Endodermal cell (in vitro differentiated cells): ENCODE measurements at regions not wholly inside any gene's neighbourhood (a gene's known extent, or its start where the extent isn't known, plus 50 kb on each side); places are given as distances from the start of the nearest gene placed in this dataset.

ENCODE experiments used
- DNase-seq: peaks from one replicate; pipeline ENCODE4 v3.0.0-alpha.2; 2017
- H3K27ac ChIP-seq: 2 replicates; pipeline ENCODE4 v1.5.1; 2013; ENCODE audit warnings: mild to moderate bottlenecking, low read depth, low read length, moderate library complexity
- H3K27me3 ChIP-seq: 2 replicates; pipeline ENCODE4 v1.6.1; 2013; ENCODE audit warnings: mild to moderate bottlenecking, low read length, moderate library complexity; ENCODE audit not compliant: insufficient read depth, control insufficient read depth, poor library complexity, severe bottlenecking
- H3K36me3 ChIP-seq: 2 replicates; pipeline ENCODE4 v1.7.0; 2013; ENCODE audit warnings: mild to moderate bottlenecking, low read length, moderate library complexity; ENCODE audit not compliant: control insufficient read depth, insufficient read depth
- H3K4me1 ChIP-seq: one replicate; pipeline ENCODE4 v1.7.0; 2013; ENCODE audit warnings: low read length; ENCODE audit not compliant: control insufficient read depth, insufficient read depth
- H3K4me3 ChIP-seq: 2 replicates; pipeline ENCODE4 v1.5.1; 2013; ENCODE audit warnings: mild to moderate bottlenecking, low read length, moderate library complexity
- H3K9ac ChIP-seq: 2 replicates; pipeline ENCODE4 v1.6.1; 2013; ENCODE audit warnings: mild to moderate bottlenecking, low read length, moderate library complexity; ENCODE audit not compliant: poor library complexity, severe bottlenecking; ENCODE audit errors: extremely low read depth
- H3K9me3 ChIP-seq: 2 replicates; pipeline ENCODE4 v1.6.1; 2013; ENCODE audit warnings: mild to moderate bottlenecking, low read length, moderate library complexity; ENCODE audit not compliant: control insufficient read depth
- H3K27ac Mint-ChIP-seq: 2 replicates; pipeline ENCODE4 v1.8.0; 2020; ENCODE audit warnings: mixed read lengths
- H3K27me3 Mint-ChIP-seq: 2 replicates; pipeline ENCODE4 v1.8.0; 2021; ENCODE audit warnings: mild to moderate bottlenecking, mixed read lengths; ENCODE audit not compliant: insufficient read depth
- H3K36me3 Mint-ChIP-seq: 2 replicates; pipeline ENCODE4 v1.8.0; 2020; ENCODE audit warnings: low read depth, mixed read lengths
- H3K4me1 Mint-ChIP-seq: 2 replicates; pipeline ENCODE4 v1.8.0; 2020; ENCODE audit warnings: mixed read lengths
- H3K4me3 Mint-ChIP-seq: 2 replicates; pipeline ENCODE4 v1.8.0; 2020; ENCODE audit warnings: mild to moderate bottlenecking, moderate library complexity, mixed read lengths
- H3K9me3 Mint-ChIP-seq: 2 replicates; pipeline ENCODE4 v1.8.0; 2020; ENCODE audit warnings: mild to moderate bottlenecking, mixed read lengths
- WGBS, 2 experiments: methylation state at CpG; one replicate each; pipeline versions ENCODE4 v1.1.5 to v1.1.7; 2013; ENCODE audit warnings: missing lambda C conversion rate in 2 of 2, mixed read lengths in 1 of 2; ENCODE audit not compliant: insufficient coverage in 1 of 2, insufficient read length in 1 of 2; 5-methylcytosine and 5-hydroxymethylcytosine counted together
- TF ChIP-seq, protein P1 (sequence below): fragments of 200-600 bp; sonication (generic); conservative IDR thresholded peaks from 2 replicates; pipeline ENCODE4 v1.5.0; 2021; ENCODE audit warnings: antibody characterized with exemption, mild to moderate bottlenecking

DNA sequence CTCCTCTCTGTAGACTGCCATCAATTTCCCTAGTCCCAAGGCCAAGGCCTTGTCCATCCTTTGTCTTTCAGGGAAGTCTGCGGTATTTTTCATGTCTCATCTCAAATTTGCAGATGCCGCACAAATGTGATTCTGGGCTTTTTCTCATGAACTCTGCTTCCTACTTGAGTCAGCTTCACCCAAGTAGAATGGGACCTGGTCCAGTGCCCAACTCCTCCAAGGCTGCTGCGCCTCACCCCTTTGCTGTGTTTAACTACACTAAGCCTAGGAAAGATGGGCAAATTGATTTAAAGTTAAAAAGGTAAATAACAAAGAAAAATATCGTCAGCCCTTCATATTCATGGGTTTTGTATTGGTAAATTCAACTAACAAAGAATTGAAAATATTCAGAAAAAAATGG lies 1092.6 kb upstream of the AUTS2 start:
- H3K36me3 Mint-ChIP-seq: no peaks in the 10 kb centered on the region
- Histone ChIP-seq H3K27me3 (no peaks in the 10 kb centered on the region), H3K36me3 (no peaks in the 10 kb centered on the region), H3K4me3 (no peak overlapping the region), H3K9me3 (peaks cover 30% of the 10 kb centered on the region), H3K4me1 (no peaks in the 10 kb centered on the region), H3K27ac (no peak overlapping the region), H3K9ac (no peak overlapping the region)
- H3K4me3 Mint-ChIP-seq: no peak overlapping the region
- peaks cover 17% of the 10 kb centered on the region for H3K9me3 Mint-ChIP-seq
- WGBS, 2 experiments: 94 to 97% methylated on average over 4 of the region's 4 CpGs
- TF ChIP-seq, protein P1, sequence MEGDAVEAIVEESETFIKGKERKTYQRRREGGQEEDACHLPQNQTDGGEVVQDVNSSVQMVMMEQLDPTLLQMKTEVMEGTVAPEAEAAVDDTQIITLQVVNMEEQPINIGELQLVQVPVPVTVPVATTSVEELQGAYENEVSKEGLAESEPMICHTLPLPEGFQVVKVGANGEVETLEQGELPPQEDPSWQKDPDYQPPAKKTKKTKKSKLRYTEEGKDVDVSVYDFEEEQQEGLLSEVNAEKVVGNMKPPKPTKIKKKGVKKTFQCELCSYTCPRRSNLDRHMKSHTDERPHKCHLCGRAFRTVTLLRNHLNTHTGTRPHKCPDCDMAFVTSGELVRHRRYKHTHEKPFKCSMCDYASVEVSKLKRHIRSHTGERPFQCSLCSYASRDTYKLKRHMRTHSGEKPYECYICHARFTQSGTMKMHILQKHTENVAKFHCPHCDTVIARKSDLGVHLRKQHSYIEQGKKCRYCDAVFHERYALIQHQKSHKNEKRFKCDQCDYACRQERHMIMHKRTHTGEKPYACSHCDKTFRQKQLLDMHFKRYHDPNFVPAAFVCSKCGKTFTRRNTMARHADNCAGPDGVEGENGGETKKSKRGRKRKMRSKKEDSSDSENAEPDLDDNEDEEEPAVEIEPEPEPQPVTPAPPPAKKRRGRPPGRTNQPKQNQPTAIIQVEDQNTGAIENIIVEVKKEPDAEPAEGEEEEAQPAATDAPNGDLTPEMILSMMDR: no peak
- H3K27ac Mint-ChIP-seq: no peak overlapping the region
- peaks cover 15% of the 10 kb centered on the region for H3K4me1 Mint-ChIP-seq
- DNase-seq: no peak
- no peaks in the 10 kb centered on the region for H3K27me3 Mint-ChIP-seq

DNA sequence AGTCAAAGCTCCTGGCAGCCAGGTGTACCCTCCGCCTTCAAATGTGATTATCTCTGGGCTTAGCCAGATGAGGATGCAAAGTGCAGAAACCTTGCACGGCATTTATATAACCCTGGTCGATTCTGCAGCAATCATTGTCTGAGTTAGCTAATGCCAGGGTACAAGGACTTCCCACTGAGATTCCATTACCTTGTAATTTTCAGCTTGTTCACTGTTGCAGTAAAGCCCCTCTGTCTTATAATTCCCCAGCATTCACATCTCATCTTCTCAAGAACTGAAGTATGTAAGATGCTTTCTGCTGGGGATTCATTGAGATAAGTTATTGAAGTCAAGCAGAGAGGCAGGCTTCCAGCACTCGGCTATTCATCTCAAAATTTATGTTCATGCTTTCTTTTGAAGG lies 1090.6 kb upstream of the AUTS2 start:
- 92 to 98% methylated on average over 3 to 4 of the region's 4 CpGs for WGBS, 2 experiments

DNA sequence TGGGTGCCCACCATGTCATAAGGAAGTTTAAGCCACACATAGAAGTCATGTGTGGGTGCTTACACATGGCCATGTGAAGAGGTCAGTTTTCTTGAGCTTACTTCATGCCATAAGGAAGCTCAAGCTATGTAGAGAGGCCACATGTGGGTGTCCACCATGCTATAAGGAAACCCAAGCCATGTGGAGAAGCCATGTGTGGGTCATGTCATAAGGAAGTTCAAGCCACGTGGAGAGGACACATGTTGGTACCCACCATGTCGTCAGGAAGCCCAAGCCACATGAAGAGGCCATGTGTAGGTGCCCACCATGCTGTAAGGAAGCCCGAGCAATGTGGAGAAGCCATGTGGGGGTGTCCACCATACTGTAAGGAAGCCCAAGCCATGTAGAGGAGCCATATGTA lies 1089.2 kb upstream of the AUTS2 start:
- H3K4me3 Mint-ChIP-seq: no peak overlapping the region
- Histone ChIP-seq H3K4me1 (peaks cover 9% of the 10 kb centered on the region), H3K27me3 (no peaks in the 10 kb centered on the region), H3K4me3 (no peak overlapping the region), H3K36me3 (no peaks in the 10 kb centered on the region), H3K27ac (no peak overlapping the region), H3K9me3 (peaks cover 18% of the 10 kb centered on the region), H3K9ac (no peak overlapping the region)
- TF ChIP-seq, protein P1: no peak
- DNase-seq: no peak
- WGBS, 2 experiments: 90 to 95% methylated on average over 3 of the region's 3 CpGs
- H3K36me3 Mint-ChIP-seq: no peaks in the 10 kb centered on the region
- H3K27ac Mint-ChIP-seq: no peak overlapping the region
- peaks cover 19% of the 10 kb centered on the region for H3K4me1 Mint-ChIP-seq
- no peaks in the 10 kb centered on the region for H3K27me3 Mint-ChIP-seq
- peaks cover 9% of the 10 kb centered on the region for H3K9me3 Mint-ChIP-seq

More for the DNA sequence above, 1090.6 kb upstream of the AUTS2 start:
- Mint-ChIP-seq H3K27ac (no peak overlapping the region), H3K4me3 (no peak overlapping the region), H3K4me1 (peaks cover 22% of the 10 kb centered on the region), H3K9me3 (peaks cover 17% of the 10 kb centered on the region), H3K27me3 (no peaks in the 10 kb centered on the region), H3K36me3 (no peaks in the 10 kb centered on the region)
- Histone ChIP-seq H3K9me3 (peaks cover 30% of the 10 kb centered on the region), H3K27me3 (no peaks in the 10 kb centered on the region), H3K27ac (no peak overlapping the region), H3K9ac (no peak overlapping the region), H3K36me3 (no peaks in the 10 kb centered on the region), H3K4me1 (peaks cover 9% of the 10 kb centered on the region), H3K4me3 (no peak overlapping the region)
- TF ChIP-seq, protein P1: no peak
- no peak for DNase-seq
